ENCODE measurements at regions not wholly inside any gene's neighbourhood (a gene's known extent, or its start where the extent isn't known, plus 50 kb on each side); places are given as distances from the start of the nearest gene placed in this dataset.

GRCh38 chr4:79027656-79028055 is 88.4 kb upstream of the PAQR3 start:
- CTCF ChIA-PET: no interaction called here
- H3K4me1 Mint-ChIP-seq (ENCODE audit: low read depth): no peaks in the 10 kb centered on the region
- H3K27me3 Mint-ChIP-seq: peaks cover 5% of the 10 kb centered on the region
- no peak for TF ChIP-seq CTCF (IDR thresholded peaks at IDR 0.05)
- Histone ChIP-seq H3K4me1 (ENCODE audit: insufficient read depth, low read length) (no peaks in the 10 kb centered on the region), H3K27ac (ENCODE audit: low read depth in 1 of 2, low read length in 2 of 2) (no peak overlapping the region), H3K9me3 (ENCODE audit: control insufficient read depth in 1 of 2, insufficient read depth in 1 of 2, low read length in 2 of 2) (no peaks in the 10 kb centered on the region), H3K4me3 (ENCODE audit: low read length) (no peak overlapping the region), H3K36me3 (ENCODE audit: insufficient read depth, low read length) (no peaks in the 10 kb centered on the region), H3K27me3 (ENCODE audit: control insufficient read depth in 1 of 2, insufficient read depth in 2 of 2, low read length in 2 of 2) (no peaks in the 10 kb centered on the region)
- DNase-seq (no peak), ATAC-seq (ENCODE audit: poor library complexity) (no peak)
- no peaks in the 10 kb centered on the region for H3K36me3 Mint-ChIP-seq (ENCODE audit: low read depth)
- H3K27ac Mint-ChIP-seq: no peak overlapping the region
- intact Hi-C loops (cut with DNase I, micrococcal nuclease): no loop called here
- POLR2A ChIA-PET: no interaction called here
- no peak overlapping the region for H3K4me3 Mint-ChIP-seq
- no peaks in the 10 kb centered on the region for H3K9me3 Mint-ChIP-seq

GRCh38 chr4:79025170-79025569 is 85.9 kb upstream of the PAQR3 start:
- POLR2A ChIA-PET: no interaction called here
- CTCF ChIA-PET: no interaction called here
- no peaks in the 10 kb centered on the region for H3K4me1 Mint-ChIP-seq (ENCODE audit: low read depth)
- H3K27me3 ChIP-seq (ENCODE audit: control insufficient read depth in 1 of 2, insufficient read depth in 2 of 2, low read length in 2 of 2): no peaks in the 10 kb centered on the region
- no peak overlapping the region for H3K27ac Mint-ChIP-seq
- H3K4me1 ChIP-seq (ENCODE audit: insufficient read depth, low read length): no peaks in the 10 kb centered on the region
- no peak overlapping the region for H3K4me3 ChIP-seq (ENCODE audit: low read length)
- H3K9me3 Mint-ChIP-seq: no peaks in the 10 kb centered on the region
- TF ChIP-seq CTCF (IDR thresholded peaks at IDR 0.05): no peak
- intact Hi-C loops (cut with DNase I, micrococcal nuclease): no loop called here
- no peaks in the 10 kb centered on the region for H3K9me3 ChIP-seq (ENCODE audit: control insufficient read depth in 1 of 2, insufficient read depth in 1 of 2, low read length in 2 of 2)
- no peaks in the 10 kb centered on the region for H3K36me3 Mint-ChIP-seq (ENCODE audit: low read depth)
- ATAC-seq (ENCODE audit: poor library complexity): no peak
- H3K27me3 Mint-ChIP-seq: no peaks in the 10 kb centered on the region
- no peaks in the 10 kb centered on the region for H3K36me3 ChIP-seq (ENCODE audit: insufficient read depth, low read length)
- H3K4me3 Mint-ChIP-seq: no peak overlapping the region
- no peak for DNase-seq
- H3K27ac ChIP-seq (ENCODE audit: low read depth in 1 of 2, low read length in 2 of 2): no peak overlapping the region

GRCh38 chr4:79023799-79024770 is 84.8 kb upstream of the PAQR3 start:
- CTCF ChIA-PET: no interaction called here
- no peak overlapping the region for H3K4me3 Mint-ChIP-seq

More at GRCh38 chr4:79023799-79024770, 84.8 kb upstream of the PAQR3 start:
- POLR2A ChIA-PET: no interaction called here
- no peaks in the 10 kb centered on the region for H3K4me1 Mint-ChIP-seq (ENCODE audit: low read depth)
- no peaks in the 10 kb centered on the region for H3K4me1 ChIP-seq (ENCODE audit: insufficient read depth, low read length)
- H3K36me3 ChIP-seq (ENCODE audit: insufficient read depth, low read length): no peaks in the 10 kb centered on the region
- H3K27me3 ChIP-seq (ENCODE audit: control insufficient read depth in 1 of 2, insufficient read depth in 2 of 2, low read length in 2 of 2): no peaks in the 10 kb centered on the region
- intact Hi-C loops (cut with DNase I, micrococcal nuclease): no loop called here
- H3K9me3 ChIP-seq (ENCODE audit: control insufficient read depth in 1 of 2, insufficient read depth in 1 of 2, low read length in 2 of 2): no peaks in the 10 kb centered on the region
- no peak overlapping the region for H3K4me3 ChIP-seq (ENCODE audit: low read length)
- DNase-seq (no peak), ATAC-seq (ENCODE audit: poor library complexity) (no peak)
- TF ChIP-seq CTCF (IDR thresholded peaks at IDR 0.05): no peak
- no peak overlapping the region for H3K27ac ChIP-seq (ENCODE audit: low read depth in 1 of 2, low read length in 2 of 2)
- H3K9me3 Mint-ChIP-seq: no peaks in the 10 kb centered on the region
- H3K27ac Mint-ChIP-seq: no peak overlapping the region
- no peaks in the 10 kb centered on the region for H3K27me3 Mint-ChIP-seq
- no peaks in the 10 kb centered on the region for H3K36me3 Mint-ChIP-seq (ENCODE audit: low read depth)
